ENCODE measurements at regions not wholly inside any gene's neighbourhood (a gene's known extent, or its start where the extent isn't known, plus 50 kb on each side); places are given as distances from the start of the nearest gene placed in this dataset.
"Not testable (repeated sequence)": the region's sequence is repeated elsewhere in the genome, so short reads cannot be mapped to it uniquely, and the experiment has no call there.

DNA sequence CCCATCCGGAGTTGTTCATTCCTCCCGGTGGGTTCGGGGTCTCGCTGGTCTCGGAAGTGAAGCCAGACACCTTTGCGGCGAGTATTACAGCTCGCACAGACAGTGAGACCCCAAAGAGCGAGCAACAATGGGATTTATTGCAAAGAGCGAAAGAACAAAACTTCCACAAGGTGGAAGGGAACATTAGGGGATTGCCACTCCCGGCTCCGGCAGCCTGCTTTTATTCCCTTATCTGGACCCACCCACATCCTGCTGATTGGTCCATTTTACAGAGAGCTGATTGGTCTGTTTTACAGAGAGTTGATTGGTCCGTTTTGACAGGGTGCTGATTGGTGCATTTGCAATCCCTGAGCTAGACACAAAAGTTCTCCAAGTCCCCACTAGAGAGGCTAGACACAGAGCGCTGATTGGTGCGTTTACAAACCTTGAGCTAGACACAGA is 178.7 kb upstream of the KAZN start:
- DNase-seq, result not testable (repeated sequence)

DNA sequence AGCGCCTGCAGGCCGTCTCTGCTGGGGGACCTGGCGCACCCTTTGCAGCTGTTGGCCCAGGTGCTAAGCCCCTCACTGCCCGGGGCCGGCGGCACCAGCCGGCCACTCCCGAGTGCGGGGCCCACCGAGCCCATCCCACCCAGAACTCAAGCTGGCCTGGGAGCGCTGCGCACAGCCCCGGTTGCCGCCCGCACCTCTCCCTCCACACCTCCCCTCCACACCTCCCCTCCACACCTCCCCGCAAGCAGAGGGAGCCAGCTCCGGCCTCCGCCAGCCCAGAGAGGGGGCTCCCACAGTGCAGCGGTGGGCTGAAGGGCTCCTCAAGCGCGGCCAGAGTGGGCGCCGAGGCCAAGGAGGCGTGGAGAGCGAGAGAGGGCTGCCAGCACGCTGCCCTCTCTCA is 177.8 kb upstream of the KAZN start:
- DNase-seq, result no peak

DNA sequence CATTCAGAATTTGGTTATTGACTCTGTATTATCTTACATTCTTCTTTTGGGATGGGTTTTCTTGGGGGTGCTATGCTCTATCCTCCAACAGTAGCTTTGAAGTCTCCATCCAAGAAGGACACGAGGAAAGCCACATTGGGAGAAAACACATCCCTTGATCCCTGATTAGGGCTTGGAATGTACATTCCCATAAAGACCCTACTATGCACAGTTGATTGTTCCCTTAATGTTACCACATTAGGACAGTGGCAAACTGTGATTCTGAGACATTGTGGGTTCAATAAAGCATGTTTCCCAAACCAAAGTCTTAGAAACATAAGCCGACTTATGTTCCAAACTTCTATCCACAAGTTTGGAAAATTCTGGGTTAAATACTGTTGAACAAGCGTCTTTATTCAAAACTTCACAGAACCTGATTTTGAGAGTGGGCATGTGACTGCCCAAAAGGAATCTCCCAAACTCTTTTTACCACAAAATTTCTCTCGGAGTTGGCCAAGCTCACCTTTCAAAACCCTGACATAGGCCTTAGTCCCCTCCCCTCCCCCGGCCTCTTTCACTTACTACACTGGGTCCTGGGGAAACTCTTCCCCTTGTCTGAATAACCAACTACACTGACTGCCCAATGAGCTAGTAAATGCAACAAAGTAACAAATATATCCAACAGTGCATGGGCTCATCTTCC is 177.0 kb upstream of the KAZN start:
- no peak for DNase-seq

DNA sequence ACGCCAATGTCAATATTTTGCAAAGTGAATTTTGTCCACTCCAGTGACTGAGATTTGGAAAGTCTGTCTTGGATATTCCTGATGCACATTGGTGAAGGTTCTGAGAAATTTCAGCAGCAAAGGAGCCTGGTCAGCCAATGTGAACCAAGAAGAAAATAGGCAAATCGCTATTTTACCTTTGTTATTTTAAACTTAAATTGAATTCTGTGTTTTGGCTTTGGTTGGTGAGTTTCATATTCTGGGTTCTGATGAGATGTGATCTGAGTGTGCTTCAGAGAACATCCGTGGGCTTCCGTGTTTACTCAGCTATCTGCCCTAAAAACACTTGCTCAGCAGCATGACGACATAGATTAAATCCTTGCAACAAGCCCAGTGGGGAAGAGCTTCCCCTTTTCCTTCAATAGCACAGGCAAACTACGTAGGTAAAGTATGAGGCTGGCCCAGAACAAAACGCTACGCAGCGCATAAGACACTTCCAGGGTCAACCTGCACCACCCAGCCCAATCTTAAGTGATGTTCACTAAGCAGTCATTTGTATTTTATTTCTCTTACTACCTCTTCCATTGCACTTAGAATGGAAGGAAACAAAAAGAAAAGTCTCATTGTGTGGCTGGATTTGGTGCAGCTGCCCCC is 176.4 kb upstream of the KAZN start:
- no peak for DNase-seq

DNA sequence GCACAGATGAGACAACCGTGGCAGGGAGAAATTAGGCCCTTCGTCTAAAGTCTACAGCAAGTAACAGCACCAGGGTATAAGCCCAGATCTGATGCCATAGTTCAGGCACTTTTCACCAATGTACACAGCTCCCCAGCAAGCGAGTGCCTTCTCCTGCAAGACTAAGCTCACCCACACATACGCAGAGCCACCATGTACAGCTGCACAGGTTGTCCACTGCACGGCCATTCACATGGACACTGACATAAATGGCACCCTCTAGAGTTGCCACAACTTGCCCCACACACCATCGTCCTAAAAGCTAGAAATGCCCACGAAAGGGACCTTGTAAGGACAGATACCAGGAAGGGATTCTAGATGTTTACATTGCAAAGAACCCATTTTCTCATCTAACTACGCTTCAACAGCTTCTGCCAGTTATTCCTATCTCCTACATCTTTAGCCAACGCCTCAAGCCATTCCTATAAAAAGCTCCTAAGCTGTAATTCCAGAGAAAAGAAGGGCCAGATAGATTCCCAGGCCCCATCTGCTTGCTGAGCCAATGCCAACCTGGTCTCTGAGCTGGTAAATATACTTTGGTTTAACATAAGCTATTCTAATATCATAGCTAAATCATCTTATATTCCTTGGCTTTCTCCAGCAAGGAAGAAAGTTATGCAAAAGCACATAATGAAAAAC is 174.0 kb upstream of the KAZN start:
- no peak for DNase-seq

DNA sequence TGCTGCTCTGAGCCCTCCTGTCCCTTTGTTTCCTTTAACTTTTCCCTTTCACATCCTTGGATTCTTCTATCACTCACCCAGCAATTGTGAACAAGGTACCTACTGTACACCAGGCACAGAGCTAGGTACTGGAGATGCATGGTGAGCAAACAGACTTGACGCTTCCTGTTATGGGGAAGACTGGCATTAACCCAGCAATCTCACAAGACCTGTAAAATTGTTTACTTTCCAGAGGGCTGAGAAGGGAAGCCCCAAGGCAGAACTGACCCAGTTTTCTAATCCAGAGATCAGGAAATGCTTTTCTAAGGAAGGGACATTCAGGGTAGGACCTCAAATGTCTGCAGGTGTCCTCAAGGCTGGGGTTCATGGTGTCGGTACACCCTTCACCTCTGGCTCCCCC is 171.6 kb upstream of the KAZN start:
- no peak for DNase-seq

DNA sequence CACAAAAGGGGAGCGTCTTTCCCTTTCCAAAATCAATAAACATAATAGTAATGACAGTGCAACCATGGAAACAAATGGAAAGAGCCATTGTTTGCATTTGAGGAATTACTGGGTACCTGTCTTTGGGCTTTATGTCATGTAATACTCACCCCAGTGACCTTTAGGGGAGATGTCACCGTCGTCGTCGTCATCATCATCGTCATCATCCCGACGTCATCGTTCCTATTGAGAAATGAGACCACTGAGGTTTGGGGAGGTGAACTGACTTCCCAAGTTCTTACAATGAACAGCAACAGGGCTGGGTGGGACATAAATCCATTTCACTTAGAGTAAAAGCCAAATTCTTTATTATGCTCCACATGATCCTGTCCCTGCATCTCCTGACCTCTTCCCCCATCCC is 168.9 kb upstream of the KAZN start:
- DNase-seq, result no peak

DNA sequence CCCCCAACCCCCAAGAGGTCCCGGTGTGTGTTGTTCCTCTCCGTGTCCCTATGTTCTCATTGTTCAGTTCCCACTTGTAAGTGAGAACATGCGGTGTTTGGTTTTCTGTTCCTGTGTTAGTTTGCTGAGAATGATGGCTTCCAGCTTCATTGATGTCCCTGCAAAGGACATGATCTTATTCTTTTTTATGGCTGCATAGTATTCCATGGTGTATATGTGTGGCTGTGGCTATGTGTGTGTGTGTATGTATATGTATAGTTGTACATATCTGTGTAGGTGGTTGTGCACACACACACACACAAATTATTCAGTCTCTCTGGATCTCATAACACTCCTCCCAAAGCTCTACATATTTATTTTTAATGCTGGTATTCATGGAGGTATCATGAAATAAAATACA is 165.8 kb upstream of the KAZN start:
- not testable (repeated sequence) for DNase-seq

DNA sequence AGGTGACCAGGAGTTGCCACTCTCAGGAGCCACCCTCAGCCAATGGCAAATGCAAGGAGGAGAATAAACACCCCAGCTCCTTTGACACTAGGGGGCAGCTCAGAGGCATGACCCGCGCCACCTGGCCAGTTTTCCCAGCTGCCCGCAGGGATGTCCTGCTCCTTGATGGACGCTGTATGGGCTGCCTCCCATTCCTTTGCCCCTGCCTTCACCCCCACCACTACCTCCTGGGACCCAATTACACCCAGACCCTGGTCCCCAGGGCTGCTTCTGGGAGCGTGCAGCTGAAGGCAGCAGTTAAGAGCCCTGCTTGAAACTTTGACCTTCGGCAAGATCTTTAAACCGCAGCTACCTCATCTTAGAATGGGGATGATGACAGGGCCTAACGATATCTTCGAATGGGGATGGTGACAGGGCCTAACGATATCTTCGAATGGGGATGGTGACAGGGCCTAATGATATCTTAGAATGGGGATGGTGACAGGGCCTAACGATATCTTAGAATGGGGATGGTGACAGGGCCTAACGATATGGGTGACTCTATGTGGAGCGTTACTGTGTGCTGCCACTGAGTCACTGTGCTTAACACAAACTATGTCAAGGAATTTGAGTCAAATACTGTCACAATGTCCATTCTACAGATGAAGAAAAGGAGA is 163.0 kb upstream of the KAZN start:
- DNase-seq, result no peak

DNA sequence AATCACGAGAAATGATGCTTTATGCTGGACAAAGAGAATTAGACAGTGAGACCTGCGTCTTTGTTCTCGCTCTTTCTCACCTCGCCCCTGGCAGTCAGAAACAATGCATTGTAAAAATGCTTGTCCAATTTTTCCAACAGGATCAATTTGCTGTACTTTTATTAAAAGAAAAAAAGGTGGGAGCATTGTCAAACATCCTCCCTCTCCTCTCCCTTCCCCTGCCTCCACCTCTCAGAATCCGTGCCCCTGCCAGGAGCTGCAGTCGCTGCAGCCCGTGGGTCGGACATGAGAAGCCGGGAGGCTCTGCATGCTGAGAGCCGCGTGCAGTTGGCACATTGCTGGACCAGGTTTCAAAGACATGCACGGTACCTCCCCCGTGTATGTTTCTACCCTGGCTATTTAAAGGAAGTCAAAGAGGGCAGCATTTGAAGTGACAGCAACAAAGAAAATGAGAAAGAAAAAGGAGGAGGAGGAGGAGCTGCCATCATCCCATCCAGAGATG is 161.0 kb upstream of the KAZN start:
- no peak for DNase-seq

DNA sequence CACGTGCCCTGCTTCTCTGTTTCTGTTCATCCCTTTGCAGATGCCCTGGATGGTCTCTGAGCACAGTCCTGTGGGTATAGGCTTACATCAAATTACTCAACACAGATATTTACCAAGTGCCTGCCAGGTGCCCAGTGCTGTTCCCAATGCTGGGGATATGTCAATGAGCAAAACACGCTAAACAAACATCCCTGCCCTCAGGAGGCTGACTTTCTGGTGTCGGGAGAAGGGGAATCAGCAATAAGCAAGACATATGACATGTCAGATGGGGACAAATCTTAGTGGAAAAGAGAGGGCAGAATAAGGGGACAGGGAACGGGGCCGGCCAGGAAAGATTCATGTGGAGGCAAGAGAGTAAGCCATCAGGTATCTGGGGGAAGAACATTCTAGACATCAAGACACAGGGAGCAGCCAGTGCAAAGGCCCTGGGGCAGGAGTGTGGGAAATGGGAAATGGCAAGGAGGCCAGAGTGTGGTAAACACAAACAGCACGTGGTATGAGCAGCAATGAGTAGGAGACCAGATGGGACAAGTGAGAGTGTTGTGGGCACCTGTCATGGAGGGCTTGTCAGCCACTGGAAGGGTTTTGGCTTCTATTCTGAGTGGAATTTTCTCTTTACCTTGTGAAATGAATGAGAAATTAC is 160.2 kb upstream of the KAZN start:
- no peak for DNase-seq

DNA sequence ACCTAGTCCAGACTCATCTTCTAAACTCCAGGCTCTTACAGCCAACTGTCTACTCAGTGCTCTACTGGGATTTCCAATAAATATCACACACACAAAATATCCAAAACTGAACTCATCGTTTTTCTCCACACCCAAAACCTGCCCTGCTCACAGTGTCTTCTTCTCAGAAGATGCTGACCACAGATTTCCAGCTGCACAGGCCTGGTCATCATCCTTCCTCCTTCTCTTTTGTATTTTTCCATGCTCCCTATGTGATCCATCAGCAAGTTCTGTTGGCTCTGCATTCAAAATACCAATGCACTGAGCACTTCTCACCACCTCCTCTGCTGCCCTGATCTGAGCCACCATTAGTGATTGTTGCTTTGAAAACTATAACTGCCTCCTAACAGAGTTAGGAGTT is 159.5 kb upstream of the KAZN start:
- no peak for DNase-seq

DNA sequence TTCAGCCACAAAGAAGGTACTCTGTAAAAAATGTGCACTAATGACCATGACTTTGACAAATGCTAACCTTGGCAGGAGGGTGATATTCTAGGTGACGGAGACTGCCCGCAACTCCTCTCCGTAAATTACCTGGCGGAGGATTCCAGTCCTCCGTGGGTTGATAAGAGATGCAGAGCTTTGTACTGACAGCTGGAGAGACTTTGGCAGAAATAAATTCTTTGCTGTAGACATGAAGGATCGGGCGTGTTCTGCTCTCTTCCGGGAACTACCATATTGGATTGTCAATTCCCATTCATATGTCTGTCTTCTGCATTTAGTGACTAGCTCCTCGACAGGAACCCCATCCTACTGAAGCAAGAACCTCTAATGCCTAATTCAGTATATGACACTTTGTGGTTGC is 158.3 kb upstream of the KAZN start:
- no peak for DNase-seq

DNA sequence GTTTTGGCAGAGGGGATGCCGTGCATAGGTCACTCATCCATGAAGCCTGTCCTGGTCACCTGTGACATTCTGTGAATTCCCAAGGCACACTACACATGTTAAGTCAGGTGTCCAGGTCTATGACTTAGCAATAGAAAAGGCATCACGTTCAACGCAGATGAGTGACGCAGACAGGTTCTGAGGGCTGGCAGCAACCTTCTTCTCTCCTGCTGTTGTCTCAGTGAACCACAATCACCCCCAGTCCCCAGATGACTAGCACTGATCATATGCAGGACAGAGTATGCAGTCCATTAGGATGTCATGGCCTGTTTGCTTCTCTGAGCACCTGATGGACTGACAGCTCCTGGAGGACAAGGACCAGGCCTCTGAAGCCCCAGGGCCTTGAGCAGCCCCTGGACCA is 157.8 kb upstream of the KAZN start:
- no peak for DNase-seq

DNA sequence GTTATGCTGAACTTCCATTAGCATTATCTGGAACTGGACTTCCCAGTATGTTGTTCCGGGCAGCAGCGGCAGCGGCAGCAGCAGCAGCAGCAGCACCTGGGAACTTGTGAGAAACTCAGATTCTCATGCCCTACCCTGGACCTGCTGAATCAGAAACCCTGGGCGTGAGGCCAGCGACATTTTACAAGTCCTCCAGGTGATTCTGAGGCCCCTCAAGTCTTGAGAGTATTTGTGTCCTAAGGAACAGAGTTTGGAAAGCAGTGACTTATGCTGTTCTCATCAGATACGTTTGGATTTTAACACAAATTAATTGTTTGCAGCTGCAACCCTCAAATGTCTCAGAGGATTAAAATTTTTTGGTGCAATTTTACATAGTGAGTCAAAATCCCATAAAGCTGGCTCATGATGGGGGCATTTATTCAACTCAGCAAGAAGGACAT is 157.2 kb upstream of the KAZN start:
- DNase-seq, result no peak

DNA sequence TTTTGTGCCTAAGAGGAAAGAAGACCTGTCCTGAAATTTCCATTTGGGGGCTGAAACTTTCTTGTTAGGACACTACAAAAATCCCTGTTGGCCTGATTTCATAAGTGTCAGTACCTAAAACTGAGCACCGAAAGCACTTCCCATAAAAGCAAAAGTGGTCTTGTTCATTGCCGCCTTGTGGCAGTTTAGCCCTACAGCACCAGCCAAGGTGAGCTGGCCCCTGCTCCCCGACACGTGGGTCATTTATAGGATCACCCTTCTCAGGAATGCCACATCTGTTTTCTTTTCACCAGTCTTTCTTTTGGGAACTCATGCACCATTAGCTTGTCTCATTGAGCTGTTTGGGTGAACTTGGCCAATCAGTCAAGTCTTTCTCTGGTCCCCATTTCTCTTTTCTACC is 155.8 kb upstream of the KAZN start:
- no peak for DNase-seq

DNA sequence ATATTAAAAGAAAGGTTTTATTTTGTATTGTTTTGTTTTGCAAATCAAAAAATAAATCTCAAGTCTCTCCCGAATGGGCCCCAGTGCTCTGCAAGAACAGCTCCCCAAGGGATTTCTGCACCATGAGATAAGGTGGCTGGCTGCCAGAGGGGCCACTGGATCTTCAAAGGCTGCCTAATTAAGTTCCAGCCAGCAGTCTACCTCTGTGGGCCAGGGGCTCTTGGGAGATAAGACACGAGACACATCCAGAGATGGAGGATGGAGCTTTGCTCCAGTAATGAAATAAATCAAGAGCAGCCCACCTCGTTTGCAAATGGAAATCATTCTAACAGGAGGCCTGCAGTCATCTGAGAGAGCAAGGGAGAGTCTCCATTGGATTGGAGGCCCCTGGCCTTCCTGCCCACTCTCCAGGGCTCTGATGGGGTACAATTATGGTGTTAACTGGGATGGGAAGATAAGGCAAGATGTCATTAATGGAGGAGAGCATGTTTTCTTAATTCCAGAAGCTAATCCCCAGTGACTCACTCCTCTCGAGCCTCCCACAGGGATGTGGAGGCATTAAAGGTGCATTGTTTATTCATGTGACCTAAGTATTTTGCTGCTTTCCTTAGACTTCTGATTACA is 155.2 kb upstream of the KAZN start:
- no peak for DNase-seq

DNA sequence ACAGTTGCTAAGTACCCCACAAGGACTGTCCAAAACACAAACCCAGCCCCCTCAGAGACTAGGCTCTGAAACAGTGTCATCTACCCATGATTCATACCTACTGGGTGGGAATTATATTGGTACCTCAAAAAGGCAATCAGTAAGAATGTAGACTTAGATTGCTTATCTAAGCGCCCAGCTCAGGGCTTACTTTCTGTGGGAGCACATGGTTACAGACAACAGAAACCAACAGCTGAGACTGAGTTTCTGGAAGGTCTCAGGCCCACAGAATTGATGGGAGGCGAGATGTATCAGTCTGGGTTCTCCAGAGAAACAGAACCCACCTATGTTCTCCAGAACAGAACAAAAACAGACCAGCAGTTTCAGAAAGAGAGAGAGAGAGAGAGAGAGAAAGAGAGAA is 147.3 kb upstream of the KAZN start:
- no peak for DNase-seq

DNA sequence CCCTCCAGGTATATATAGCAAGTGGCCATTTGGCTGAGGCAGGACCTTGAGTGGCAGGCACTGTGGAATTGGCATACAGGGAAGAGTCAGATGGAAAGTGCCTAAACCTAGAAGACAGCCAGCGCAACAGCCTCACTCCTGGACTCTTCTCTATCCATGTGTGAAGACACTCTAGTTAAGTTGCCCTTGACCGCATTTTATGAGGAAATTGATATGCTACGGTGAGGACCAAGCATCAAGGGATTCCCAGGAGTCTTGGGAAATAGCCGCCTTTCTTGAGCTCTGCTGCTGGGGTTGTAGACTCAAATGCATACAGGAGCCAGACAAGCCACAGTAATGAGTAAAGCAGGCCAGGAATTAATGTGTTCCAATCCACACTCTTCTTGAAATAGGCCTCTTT is 145.9 kb upstream of the KAZN start:
- DNase-seq, result no peak

DNA sequence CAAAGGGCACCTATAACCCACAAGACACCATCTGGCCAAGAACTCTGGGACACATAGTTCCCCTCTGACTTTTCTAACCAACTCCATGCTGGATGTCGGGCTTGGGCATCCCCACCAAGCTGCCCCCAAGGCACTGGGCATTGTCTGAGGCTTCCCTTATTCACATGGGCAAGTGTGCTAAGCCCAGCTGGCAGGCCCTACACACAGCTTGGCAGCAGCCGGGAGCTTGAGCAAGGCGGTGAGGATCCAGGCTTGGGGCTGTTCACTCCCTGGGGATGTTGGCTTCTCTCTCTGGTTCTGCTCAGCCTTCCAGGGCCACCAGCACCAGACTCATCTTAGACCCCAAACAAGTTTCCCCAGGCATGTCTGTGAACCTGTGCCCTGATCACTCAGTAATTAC is 138.3 kb upstream of the KAZN start:
- DNase-seq, result no peak

DNA sequence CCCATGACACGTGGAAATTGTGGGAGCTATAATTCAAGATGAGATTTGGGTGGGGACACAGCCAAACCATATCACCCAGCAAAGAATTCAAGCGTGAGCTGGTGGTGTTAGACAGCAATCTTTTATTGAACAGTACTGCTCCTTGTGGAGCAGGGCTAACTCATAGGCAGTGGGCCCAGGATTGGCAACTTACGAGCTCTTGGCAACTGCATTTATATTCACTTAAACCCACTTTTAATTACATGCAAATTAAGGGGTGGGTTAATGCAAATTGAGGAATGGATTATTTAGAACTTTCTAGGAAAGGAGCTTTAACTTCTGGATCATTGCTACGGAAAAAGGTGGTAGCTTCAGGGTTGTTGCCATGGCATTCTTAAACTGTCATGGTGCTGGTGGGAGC is 135.6 kb upstream of the KAZN start:
- no peak for DNase-seq

DNA sequence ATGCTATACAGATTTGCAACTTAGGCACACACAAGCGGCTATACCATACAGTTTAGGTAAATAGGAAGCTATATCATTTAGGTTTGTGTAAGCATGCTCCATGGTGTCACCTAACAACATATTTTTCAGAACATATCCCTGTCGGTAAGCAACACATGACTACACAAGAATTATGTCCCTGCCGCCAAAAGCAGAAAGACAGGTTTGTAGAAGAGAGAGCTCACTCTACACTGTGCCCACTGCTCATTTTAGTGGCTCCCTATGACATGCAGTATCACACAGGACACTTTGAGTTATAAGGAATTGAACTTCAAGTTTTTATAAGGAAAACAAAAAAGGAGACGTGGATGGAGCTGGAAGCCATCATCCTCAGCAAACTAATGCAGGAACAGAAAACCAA is 132.5 kb upstream of the KAZN start:
- DNase-seq, result no peak

DNA sequence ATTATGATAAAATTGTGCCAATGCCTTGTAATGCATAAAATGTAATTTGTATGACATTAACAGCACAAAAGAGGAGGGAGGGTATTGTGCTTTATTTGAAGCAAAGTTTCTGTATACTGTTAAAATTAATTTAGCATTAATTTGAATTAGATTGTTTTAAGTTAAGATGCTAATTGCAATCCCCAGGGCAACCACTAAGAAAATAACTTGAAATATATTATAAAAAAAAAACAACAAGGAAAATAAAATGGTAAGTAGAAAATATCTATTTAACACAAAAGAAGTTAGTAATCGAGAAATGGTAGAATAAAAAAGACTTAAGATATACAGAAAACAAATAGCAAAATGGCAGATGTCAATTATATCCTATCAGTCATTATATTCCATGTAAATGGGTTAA is 131.4 kb upstream of the KAZN start:
- no peak for DNase-seq

Data from hippocampal formation (tissue), 2 donors.